ENCODE measurements at regions not wholly inside any gene's neighbourhood (a gene's known extent, or its start where the extent isn't known, plus 50 kb on each side); places are given as distances from the start of the nearest gene placed in this dataset.

- no peak for DNase-seq (ENCODE audit: low read depth)
Observed at GRCh38 chr3:187823746-187824145, 78.5 kb upstream of the BCL6 start.

GRCh38 chr3:187827723-187828122 lies 82.5 kb upstream of the BCL6 start:
- DNase-seq (ENCODE audit: low read depth), result no peak

GRCh38 chr3:187828579-187829452 lies 83.5 kb upstream of the BCL6 start:
- DNase-seq (ENCODE audit: low read depth), result no peak

DNA sequence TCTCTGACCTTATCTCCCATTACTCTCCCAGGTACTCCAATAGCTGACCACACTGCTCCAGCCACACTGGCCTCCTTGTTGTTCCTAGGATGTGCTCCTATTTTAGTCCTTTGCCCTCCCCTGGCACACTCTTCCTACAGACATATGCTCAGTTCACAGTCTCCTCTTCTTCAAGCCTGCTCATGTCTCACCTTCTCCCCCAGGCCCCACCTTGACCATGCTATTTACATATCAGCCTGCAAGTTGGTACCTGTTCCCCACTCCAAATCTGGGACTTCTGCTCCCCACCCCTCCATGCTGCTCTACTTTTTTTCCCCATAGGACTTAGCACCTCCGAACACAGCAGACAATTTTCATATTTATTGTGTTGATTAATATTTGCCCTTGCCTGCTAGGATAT lies 84.9 kb upstream of the BCL6 start:
- no peak for DNase-seq (ENCODE audit: low read depth)

DNA sequence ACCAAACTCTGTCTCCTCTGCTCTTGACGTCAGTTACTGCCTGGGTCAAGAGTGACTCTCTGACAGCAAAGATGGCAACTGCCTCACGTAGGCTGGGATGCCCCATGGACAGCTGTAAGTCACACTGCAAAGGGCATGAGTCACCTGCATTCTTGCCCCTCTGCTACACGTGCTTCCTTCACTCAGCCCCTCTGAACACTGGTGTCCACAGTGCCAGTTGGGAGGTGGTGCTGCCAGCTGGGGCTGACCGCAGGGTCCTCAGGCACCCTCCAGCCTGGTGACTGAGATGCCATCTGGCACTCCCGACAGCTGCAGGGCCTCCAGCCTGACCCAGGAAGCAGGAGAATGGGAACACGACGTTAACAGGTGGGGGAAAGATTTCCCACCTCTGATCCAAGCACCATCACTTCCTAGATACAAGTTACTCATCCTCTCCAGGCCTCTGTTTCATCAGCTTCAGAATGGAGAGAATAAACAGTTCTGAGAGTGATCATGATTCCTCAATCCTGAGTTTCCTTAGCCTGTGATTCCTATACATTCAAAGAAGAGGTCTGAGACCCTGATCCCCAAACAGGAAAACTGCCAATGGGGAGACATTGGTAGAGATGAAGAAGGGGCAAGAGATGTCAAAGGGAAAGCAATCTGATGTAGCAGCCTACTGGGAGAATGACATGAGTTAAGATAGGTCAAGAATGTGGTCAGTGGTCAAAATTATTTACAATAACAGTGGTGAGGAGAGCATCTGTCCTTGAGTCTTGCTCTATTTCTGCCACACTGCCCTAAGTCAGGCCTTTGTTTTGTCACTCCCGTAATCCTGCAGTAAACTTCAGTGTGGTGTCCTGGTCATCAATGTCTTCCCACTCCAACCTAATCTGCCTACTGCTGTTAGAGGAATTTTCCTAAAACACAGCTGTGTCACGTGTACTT lies 86.1 kb upstream of the BCL6 start:
- no peak for DNase-seq (ENCODE audit: low read depth)

DNA sequence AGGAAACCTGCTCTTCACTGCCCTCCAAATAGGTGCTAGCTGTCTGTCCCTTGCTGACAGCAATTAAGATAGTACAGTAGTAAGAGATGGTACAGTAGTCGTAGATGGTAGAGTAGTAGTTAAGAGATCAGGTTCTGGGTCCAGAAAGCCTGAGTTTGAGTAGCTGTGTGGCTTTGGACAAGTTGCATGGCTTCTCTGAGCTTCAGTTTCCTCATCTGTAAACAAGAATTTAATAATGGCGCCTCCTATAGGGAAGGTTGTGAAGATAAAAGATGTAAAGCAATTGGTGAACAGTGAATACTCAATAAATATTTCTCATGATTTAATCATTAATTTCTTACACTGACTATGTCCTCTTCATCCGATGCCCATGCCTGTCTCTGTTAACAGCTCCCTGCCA lies 86.9 kb upstream of the BCL6 start:
- no peak for DNase-seq (ENCODE audit: low read depth)

DNA sequence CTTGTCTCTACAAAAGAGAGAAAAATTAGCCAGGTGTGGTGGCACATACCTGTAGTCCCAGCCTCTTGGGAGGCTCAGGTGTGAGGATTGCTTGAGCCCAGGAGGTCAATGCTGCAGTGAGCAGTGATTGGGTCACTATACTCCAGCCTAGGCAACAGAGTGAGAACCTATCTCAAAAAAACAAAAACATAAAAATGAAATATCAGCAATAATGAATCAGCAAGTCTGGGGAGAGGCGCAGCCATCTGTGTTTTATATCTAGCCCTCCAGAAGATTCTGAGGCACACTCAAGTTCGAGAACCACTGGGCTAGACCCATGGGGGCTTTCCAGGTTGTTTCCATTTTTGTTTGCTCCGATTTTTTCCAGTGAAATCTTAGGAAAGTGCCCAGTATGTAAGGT lies 88.1 kb upstream of the BCL6 start:
- no peak for DNase-seq (ENCODE audit: low read depth)

DNA sequence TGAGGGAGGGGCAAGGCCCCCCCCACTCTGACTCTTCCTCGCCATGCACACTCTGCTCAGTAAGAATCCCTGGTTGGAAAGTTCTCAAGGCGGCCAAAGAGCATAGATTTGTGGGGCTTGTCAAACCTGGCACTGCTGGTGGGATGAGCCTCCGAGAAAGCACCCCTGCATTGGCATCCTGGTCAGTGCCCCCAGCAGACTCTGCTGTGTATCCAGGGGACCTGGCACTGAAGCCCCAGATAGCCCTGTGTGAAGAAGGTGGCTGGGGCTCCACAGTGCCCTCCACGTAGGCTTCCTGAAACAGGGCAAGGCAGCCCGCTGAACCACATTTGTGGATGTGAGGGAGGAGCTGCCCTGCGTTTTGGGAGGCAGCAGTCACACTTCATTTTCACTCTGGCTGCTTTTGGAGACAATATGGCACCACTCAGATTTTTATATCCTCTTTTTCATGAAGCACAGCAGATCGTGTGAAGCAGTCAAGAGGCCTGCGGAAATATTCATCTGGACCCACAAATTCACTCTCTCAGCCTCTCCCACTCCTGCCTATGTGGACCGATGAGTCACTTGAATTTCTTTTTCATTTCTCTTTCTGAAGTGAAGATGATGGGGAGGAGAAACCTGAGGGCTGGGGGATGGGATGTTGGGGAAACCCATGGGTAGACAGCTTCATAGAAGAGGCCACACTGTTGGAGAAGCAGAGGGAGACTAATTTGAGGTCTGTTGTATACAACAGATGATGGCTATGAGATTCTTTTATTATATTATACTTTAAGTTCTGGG lies 88.7 kb upstream of the BCL6 start:
- no peak for DNase-seq (ENCODE audit: low read depth)

DNA sequence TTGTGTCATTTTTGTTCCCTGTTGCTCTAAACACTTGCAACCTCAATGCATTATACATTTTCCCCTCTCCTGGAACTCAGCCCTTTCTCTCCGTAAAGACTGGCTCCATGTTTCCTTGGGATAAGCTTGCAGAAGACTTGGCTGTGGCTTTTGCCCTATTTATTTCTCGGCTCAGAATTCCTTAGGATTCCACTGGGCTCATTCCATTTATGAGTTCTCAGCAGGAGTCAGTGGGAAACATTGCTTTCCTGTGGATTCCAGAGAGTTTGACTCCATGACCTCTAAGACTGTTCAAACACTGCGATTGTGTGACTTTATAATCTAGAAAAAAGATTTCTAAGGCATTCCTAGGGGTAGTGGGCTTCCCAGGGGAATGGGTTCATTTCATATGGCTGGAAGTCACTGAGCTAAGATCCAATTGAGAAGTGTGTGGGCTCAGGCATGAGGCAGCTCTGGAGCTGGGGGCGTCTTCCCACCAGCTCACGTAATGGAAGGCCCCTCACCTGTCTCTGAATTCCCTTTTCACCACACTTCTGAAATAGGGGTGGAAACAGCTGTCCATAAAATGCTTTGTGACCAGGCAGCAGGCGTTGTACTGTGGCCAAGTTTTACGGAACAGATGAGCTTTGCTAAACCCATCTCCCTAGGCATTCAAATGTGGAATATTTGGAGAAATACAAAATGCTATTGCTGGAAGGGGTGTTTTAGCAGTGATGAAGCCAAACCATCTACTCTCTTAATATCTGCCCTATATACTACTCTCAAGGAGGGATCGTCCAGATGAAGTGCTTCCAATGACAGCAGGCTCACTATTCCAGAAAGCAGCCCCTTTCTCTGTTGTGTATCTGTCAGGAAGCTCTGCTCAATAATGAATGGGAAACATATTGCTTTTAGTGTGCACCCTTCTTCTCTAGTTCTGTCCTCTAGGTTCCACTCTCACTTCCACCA lies 91.8 kb upstream of the BCL6 start:
- DNase-seq (ENCODE audit: low read depth), result no peak

DNA sequence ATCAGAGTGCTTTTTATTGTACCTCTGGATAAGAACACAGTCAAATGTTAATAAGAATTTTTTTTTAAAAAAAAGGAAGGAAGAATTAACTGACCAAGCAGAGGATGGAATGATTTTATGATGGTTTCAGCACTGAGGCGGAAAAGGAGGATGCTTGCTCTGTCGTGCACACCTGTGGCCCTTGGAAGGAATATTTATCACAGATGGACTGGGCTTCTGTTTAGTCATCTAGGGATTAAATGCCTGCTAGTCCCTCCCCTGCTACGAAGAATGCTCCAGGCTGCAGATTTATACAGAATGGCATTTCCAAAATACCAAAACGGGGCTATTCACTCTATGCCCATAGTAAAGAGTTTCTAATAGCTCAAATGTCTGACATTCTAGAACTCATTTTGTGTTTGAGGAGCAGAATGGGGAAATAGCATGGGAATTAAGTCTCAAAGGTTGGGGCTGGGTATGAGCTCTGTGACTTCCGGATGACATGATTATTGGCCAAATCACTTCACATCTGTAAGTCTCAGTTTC lies 92.8 kb upstream of the BCL6 start:
- DNase-seq (ENCODE audit: low read depth), result no peak

- DNase-seq (ENCODE audit: low read depth), result no peak
Observed at GRCh38 chr3:187839422-187839821, 94.2 kb upstream of the BCL6 start.

GRCh38 chr3:187840856-187841255 lies 95.6 kb upstream of the BCL6 start:
- no peak for DNase-seq (ENCODE audit: low read depth)

DNA sequence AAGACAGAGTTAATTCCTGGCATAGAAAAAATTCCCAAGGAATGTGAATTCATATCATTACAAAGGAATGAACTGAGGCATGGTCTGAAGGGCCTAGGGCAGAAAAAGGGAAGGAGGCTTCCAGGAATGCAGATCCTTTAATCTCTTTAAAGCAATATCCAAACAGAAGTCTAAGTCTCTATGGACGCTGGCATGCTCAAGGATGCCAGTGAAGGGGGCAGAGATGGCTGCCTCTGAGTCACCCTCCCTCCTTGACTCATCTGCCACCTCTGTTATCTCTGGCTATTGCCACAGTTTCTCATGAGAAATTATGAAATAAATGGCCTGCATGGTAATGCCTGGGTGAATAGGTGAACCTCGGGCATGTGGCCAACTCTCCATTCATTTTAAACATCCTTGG lies 96.3 kb upstream of the BCL6 start:
- peak; percentile 28 for DNase-seq (ENCODE audit: low read depth)

DNA sequence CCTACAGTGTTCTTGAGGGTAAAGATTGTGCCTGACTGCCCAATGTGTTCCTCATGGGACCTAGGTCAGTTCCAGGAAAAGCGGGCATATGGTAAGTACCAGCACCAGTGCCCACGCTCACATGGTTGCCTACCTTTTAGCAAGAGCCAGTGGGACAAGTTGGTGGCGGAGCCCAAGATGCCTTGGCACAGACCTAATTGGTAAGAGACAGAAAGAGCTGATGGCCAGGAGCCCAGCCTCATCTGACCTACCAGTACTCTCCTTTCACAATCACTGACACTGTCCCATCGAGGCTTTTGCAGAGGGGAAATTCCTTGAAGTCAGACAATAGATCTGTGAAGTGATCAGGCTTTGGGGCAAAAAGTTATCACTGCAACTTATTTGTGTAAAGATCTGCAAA lies 98.4 kb upstream of the BCL6 start:
- no peak for DNase-seq (ENCODE audit: low read depth)

- no peak for DNase-seq (ENCODE audit: low read depth)
Observed at GRCh38 chr3:187844708-187845107, 99.4 kb upstream of the BCL6 start.

DNA sequence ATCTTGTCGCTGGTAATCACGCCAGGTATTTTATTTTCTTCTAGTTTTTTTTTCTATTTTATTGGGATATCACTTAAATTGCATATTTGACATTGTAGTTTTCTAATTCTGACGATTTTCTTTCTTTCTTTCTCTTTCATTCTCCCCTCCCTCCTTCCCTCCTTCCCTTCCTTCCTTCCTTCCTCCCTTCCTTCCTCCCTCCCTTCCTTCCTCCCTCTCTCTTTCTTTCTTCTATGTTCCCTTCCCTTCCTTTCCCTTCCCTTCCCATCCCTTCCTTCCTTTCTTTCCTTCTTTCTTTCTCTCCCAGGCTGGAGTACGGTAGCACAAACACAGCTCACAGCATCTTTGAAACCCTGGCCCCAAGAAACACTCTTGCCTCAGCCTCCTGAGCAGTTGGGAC lies 100.6 kb upstream of the BCL6 start:
- no peak for DNase-seq (ENCODE audit: low read depth)

- DNase-seq (ENCODE audit: low read depth), result no peak
Observed at GRCh38 chr3:187848401-187848800, 103.1 kb upstream of the BCL6 start.

- DNase-seq (ENCODE audit: low read depth), result no peak
Observed at GRCh38 chr3:187849016-187849654, 103.9 kb upstream of the BCL6 start.

GRCh38 chr3:187850258-187850921 lies 105.1 kb upstream of the BCL6 start:
- DNase-seq (ENCODE audit: low read depth), result no peak

Measured in HS-5 (cell line).